HUES48 (cell line): ENCODE measurements at regions not wholly inside any gene's neighbourhood (a gene's known extent, or its start where the extent isn't known, plus 50 kb on each side); places are given as distances from the start of the nearest gene placed in this dataset.

Experiments used
- H3K27ac ChIP-seq: one replicate; pipeline ENCODE4 v1.7.0; 2013; ENCODE audit warnings: low read depth, low read length, inconsistent platforms
- H3K27me3 ChIP-seq: 2 replicates; pipeline ENCODE4 v1.6.1; 2013; ENCODE audit warnings: mild to moderate bottlenecking, low read length; ENCODE audit not compliant: control insufficient read depth, insufficient read depth
- H3K36me3 ChIP-seq: 2 replicates; pipeline ENCODE4 v1.6.1; 2013; ENCODE audit warnings: low read length; ENCODE audit not compliant: control insufficient read depth, insufficient read depth
- H3K4me1 ChIP-seq: 2 replicates; pipeline ENCODE4 v1.6.1; 2013; ENCODE audit warnings: mild to moderate bottlenecking, low read length; ENCODE audit not compliant: control insufficient read depth, insufficient read depth
- H3K4me3 ChIP-seq: 2 replicates; pipeline ENCODE4 v1.5.1; 2013; ENCODE audit warnings: mild to moderate bottlenecking, low read depth, low read length
- H3K9ac ChIP-seq: 2 replicates; pipeline ENCODE4 v1.6.1; 2013; ENCODE audit warnings: mild to moderate bottlenecking, low read depth, low read length, moderate library complexity
- H3K9me3 ChIP-seq: 2 replicates; pipeline ENCODE4 v1.6.1; 2013; ENCODE audit warnings: low read length; ENCODE audit not compliant: control insufficient read depth, insufficient read depth

GRCh38 chr22:49186293-49186692 is 641.4 kb downstream of the BRD1 start:
- no peaks in the 10 kb centered on the region for H3K9me3 ChIP-seq
- H3K9ac ChIP-seq: no peak overlapping the region
- H3K4me3 ChIP-seq: no peak overlapping the region

GRCh38 chr22:49185312-49185969 is 642.2 kb downstream of the BRD1 start:
- Histone ChIP-seq H3K9ac (no peak overlapping the region), H3K4me1 (no peaks in the 10 kb centered on the region), H3K27ac (no peak overlapping the region), H3K36me3 (no peaks in the 10 kb centered on the region), H3K27me3 (no peaks in the 10 kb centered on the region), H3K9me3 (no peaks in the 10 kb centered on the region), H3K4me3 (no peak overlapping the region)

More at GRCh38 chr22:49186293-49186692, 641.4 kb downstream of the BRD1 start:
- Histone ChIP-seq H3K27ac (no peak overlapping the region), H3K36me3 (no peaks in the 10 kb centered on the region), H3K4me1 (no peaks in the 10 kb centered on the region), H3K27me3 (no peaks in the 10 kb centered on the region)

GRCh38 chr22:49184736-49185135 is 642.9 kb downstream of the BRD1 start:
- Histone ChIP-seq H3K9me3 (no peaks in the 10 kb centered on the region), H3K27me3 (no peaks in the 10 kb centered on the region), H3K4me3 (no peak overlapping the region), H3K4me1 (no peaks in the 10 kb centered on the region), H3K36me3 (no peaks in the 10 kb centered on the region), H3K9ac (no peak overlapping the region), H3K27ac (no peak overlapping the region)

GRCh38 chr22:49183826-49184216 is 643.9 kb downstream of the BRD1 start:
- no peak overlapping the region for H3K4me3 ChIP-seq
- no peaks in the 10 kb centered on the region for H3K4me1 ChIP-seq
- H3K9me3 ChIP-seq: no peaks in the 10 kb centered on the region
- H3K36me3 ChIP-seq: no peaks in the 10 kb centered on the region
- H3K27ac ChIP-seq: no peak overlapping the region
- no peak overlapping the region for H3K9ac ChIP-seq
- H3K27me3 ChIP-seq: no peaks in the 10 kb centered on the region

- Histone ChIP-seq H3K4me3 (no peak overlapping the region), H3K27me3 (no peaks in the 10 kb centered on the region), H3K9me3 (no peaks in the 10 kb centered on the region), H3K36me3 (no peaks in the 10 kb centered on the region), H3K9ac (no peak overlapping the region), H3K27ac (no peak overlapping the region), H3K4me1 (no peaks in the 10 kb centered on the region)
Observed at GRCh38 chr22:49183208-49183825, 644.4 kb downstream of the BRD1 start.

GRCh38 chr22:49182416-49182815 is 645.3 kb downstream of the BRD1 start:
- Histone ChIP-seq H3K27ac (no peak overlapping the region), H3K9ac (no peak overlapping the region), H3K36me3 (no peaks in the 10 kb centered on the region), H3K9me3 (no peaks in the 10 kb centered on the region), H3K4me1 (no peaks in the 10 kb centered on the region), H3K4me3 (no peak overlapping the region), H3K27me3 (no peaks in the 10 kb centered on the region)

GRCh38 chr22:49181942-49182341 is 645.7 kb downstream of the BRD1 start:
- H3K27me3 ChIP-seq: no peaks in the 10 kb centered on the region
- H3K4me3 ChIP-seq: no peak overlapping the region
- H3K4me1 ChIP-seq: no peaks in the 10 kb centered on the region
- H3K9me3 ChIP-seq: no peaks in the 10 kb centered on the region
- H3K27ac ChIP-seq: no peak overlapping the region
- no peaks in the 10 kb centered on the region for H3K36me3 ChIP-seq
- H3K9ac ChIP-seq: no peak overlapping the region

- Histone ChIP-seq H3K27ac (no peak overlapping the region), H3K4me1 (no peaks in the 10 kb centered on the region), H3K4me3 (no peak overlapping the region), H3K36me3 (no peaks in the 10 kb centered on the region), H3K9ac (no peak overlapping the region), H3K27me3 (no peaks in the 10 kb centered on the region), H3K9me3 (no peaks in the 10 kb centered on the region)
Observed at GRCh38 chr22:49181431-49181830, 646.2 kb downstream of the BRD1 start.

GRCh38 chr22:49180683-49181024 is 647.0 kb downstream of the BRD1 start:
- no peaks in the 10 kb centered on the region for H3K9me3 ChIP-seq
- no peak overlapping the region for H3K9ac ChIP-seq
- no peaks in the 10 kb centered on the region for H3K27me3 ChIP-seq

GRCh38 chr22:49179886-49180682 is 647.6 kb downstream of the BRD1 start:
- no peak overlapping the region for H3K9ac ChIP-seq
- no peaks in the 10 kb centered on the region for H3K27me3 ChIP-seq
- no peaks in the 10 kb centered on the region for H3K4me1 ChIP-seq
- H3K4me3 ChIP-seq: no peak overlapping the region
- no peak overlapping the region for H3K27ac ChIP-seq
- H3K36me3 ChIP-seq: no peaks in the 10 kb centered on the region
- no peaks in the 10 kb centered on the region for H3K9me3 ChIP-seq

More at GRCh38 chr22:49180683-49181024, 647.0 kb downstream of the BRD1 start:
- Histone ChIP-seq H3K27ac (no peak overlapping the region), H3K4me3 (no peak overlapping the region), H3K36me3 (no peaks in the 10 kb centered on the region), H3K4me1 (no peaks in the 10 kb centered on the region)

GRCh38 chr22:49179175-49179574 is 648.5 kb downstream of the BRD1 start:
- H3K4me1 ChIP-seq: no peaks in the 10 kb centered on the region
- H3K36me3 ChIP-seq: no peaks in the 10 kb centered on the region
- no peak overlapping the region for H3K27ac ChIP-seq
- H3K27me3 ChIP-seq: no peaks in the 10 kb centered on the region
- no peak overlapping the region for H3K9ac ChIP-seq
- H3K9me3 ChIP-seq: no peaks in the 10 kb centered on the region
- no peak overlapping the region for H3K4me3 ChIP-seq
